Immature natural killer cell (primary cell): ENCODE measurements at regions not wholly inside any gene's neighbourhood (a gene's known extent, or its start where the extent isn't known, plus 50 kb on each side); places are given as distances from the start of the nearest gene placed in this dataset.

ENCODE experiments used
- DNase-seq, 3 donors: peaks; one replicate each; pipeline ENCODE4 v3.0.0; 2022; ENCODE audit warnings: mixed read lengths in 1 of 3
- H3K27ac Mint-ChIP-seq, 6 donors: one replicate each; pipeline ENCODE4 v1.8.0; 2020; ENCODE audit warnings: mixed read lengths in 6 of 6, mild to moderate bottlenecking in 5 of 6, inconsistent platforms in 4 of 6, moderate library complexity in 3 of 6
- H3K27me3 Mint-ChIP-seq, 3 donors: one replicate each; pipeline ENCODE4 v1.8.0; 2020 to 2021; ENCODE audit warnings: low read depth in 3 of 3, mild to moderate bottlenecking in 3 of 3, mixed read lengths in 3 of 3, moderate library complexity in 3 of 3, inconsistent platforms in 1 of 3
- H3K36me3 Mint-ChIP-seq, 3 donors: one replicate each; pipeline ENCODE4 v1.8.0; 2020; ENCODE audit warnings: mixed read lengths in 3 of 3, inconsistent platforms in 2 of 3, mild to moderate bottlenecking in 2 of 3
- H3K4me1 Mint-ChIP-seq, 2 donors: one replicate each; pipeline ENCODE4 v1.8.0; 2020; ENCODE audit warnings: inconsistent platforms in 2 of 2, mild to moderate bottlenecking in 2 of 2, mixed read lengths in 2 of 2, moderate library complexity in 1 of 2
- H3K4me3 Mint-ChIP-seq, 5 donors: one replicate each; pipeline ENCODE4 v1.8.0; 2020; ENCODE audit warnings: mild to moderate bottlenecking in 5 of 5, mixed read lengths in 5 of 5, inconsistent platforms in 3 of 5, moderate library complexity in 3 of 5
- H3K9me3 Mint-ChIP-seq, 6 donors: one replicate each; pipeline ENCODE4 v1.8.0; 2020; ENCODE audit warnings: mild to moderate bottlenecking in 6 of 6, mixed read lengths in 6 of 6, inconsistent platforms in 4 of 6, moderate library complexity in 3 of 6

GRCh38 chr10:47065903-47066302 lies 154.7 kb downstream of the PTPN20 start:
- H3K27ac Mint-ChIP-seq, result no peak overlapping the region
- H3K27me3 Mint-ChIP-seq, result peaks cover 2 to 3% (median 3%) of the 10 kb centered on the region in 3 donors
- DNase-seq, result no peak
- no peaks in the 10 kb centered on the region for H3K4me1 Mint-ChIP-seq
- H3K4me3 Mint-ChIP-seq, result no peak overlapping the region
- no peaks in the 10 kb centered on the region for H3K9me3 Mint-ChIP-seq
- no peaks in the 10 kb centered on the region for H3K36me3 Mint-ChIP-seq

- no peak overlapping the region for H3K27ac Mint-ChIP-seq
- no peaks in the 10 kb centered on the region for H3K9me3 Mint-ChIP-seq
- H3K4me3 Mint-ChIP-seq, result no peak overlapping the region
Measured at GRCh38 chr10:47067949-47068940, 157.0 kb downstream of the PTPN20 start.

GRCh38 chr10:47070541-47070940 lies 159.3 kb downstream of the PTPN20 start:
- Mint-ChIP-seq H3K4me1 (no peaks in the 10 kb centered on the region), H3K27ac (no peak overlapping the region), H3K4me3 (no peak overlapping the region), H3K36me3 (no peaks in the 10 kb centered on the region), H3K27me3 (peaks cover 2 to 7% (median 3%) of the 10 kb centered on the region in 3 donors), H3K9me3 (no peaks in the 10 kb centered on the region)
- DNase-seq, result no peak

More at GRCh38 chr10:47067949-47068940, 157.0 kb downstream of the PTPN20 start:
- DNase-seq, result no peak
- Mint-ChIP-seq H3K27me3 (peaks cover 0 to 2% (median 2%) of the 10 kb centered on the region in 3 donors), H3K4me1 (no peaks in the 10 kb centered on the region), H3K36me3 (no peaks in the 10 kb centered on the region)

DNA sequence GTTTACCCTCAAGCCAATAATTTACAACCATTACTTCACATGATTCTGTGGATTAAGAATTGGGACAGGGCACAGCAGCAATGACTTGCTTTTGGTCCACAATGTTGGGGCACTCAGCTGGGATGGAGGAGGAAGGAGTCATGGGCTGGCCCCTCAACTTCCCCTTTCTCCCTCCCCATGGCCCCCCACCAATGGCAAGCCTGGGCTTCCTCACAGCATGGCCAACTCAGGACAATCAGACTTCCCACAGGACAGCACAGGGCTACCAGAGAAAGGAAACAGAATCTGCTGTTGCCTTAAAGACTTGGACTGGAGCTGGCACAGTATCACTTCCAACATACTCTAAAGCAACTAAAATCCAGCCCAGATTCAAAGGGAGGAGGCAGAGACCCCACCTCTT lies 160.7 kb downstream of the PTPN20 start:
- Mint-ChIP-seq H3K36me3 (no peaks in the 10 kb centered on the region), H3K4me3 (no peak overlapping the region), H3K9me3 (no peaks in the 10 kb centered on the region), H3K4me1 (no peaks in the 10 kb centered on the region), H3K27ac (no peak overlapping the region), H3K27me3 (peaks cover 2 to 11% (median 4%) of the 10 kb centered on the region in 3 donors)
- no peak for DNase-seq

DNA sequence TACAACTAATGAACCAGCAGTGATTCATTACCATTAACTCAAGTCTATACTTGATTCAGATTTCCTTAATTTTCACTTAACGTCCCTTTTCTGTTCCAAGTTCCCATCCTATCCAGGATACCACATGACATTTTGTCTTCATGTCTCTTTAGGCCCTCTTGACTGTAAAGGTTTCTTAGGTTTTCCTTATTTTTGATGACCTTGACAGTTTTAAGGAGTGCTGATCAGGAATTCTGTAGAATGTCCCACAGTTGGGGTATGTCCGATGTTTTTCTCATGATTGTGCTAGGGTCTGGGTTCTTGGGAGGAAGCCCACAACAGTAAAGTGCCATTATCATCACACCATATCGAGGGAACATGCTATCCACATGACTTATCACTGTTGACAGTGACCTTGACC lies 162.7 kb downstream of the PTPN20 start:
- H3K27me3 Mint-ChIP-seq, result peaks cover 2 to 12% (median 4%) of the 10 kb centered on the region in 3 donors

GRCh38 chr10:47076949-47077361 lies 165.7 kb downstream of the PTPN20 start:
- H3K27me3 Mint-ChIP-seq, result peaks cover 2 to 12% (median 2%) of the 10 kb centered on the region in 3 donors
- DNase-seq, result no peak
- no peaks in the 10 kb centered on the region for H3K4me1 Mint-ChIP-seq
- H3K4me3 Mint-ChIP-seq, result no peak overlapping the region
- H3K27ac Mint-ChIP-seq, result no peak overlapping the region
- no peaks in the 10 kb centered on the region for H3K36me3 Mint-ChIP-seq
- H3K9me3 Mint-ChIP-seq, result no peaks in the 10 kb centered on the region

More for the DNA sequence above, 162.7 kb downstream of the PTPN20 start:
- no peak for DNase-seq
- Mint-ChIP-seq H3K9me3 (no peaks in the 10 kb centered on the region), H3K4me3 (no peak overlapping the region), H3K4me1 (no peaks in the 10 kb centered on the region), H3K27ac (no peak overlapping the region), H3K36me3 (no peaks in the 10 kb centered on the region)

DNA sequence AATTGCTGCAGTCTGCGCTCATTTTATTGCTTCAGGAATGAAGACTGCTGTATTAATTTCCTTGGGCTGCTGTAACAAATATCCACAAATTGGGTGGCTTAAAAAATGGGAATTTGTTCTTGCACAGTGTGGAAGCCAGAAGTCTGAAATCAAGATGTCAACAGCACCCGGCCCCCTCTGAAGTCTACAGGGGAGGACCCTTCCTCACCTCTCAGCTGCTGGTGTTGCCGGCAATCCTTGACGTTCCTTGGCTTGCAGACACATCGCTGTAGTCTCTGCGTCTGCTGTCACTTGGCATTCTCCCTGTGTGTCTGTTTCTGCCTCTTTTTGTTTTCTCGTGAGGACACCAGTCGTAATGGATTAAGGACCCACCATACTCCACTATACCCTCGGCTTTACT lies 166.2 kb downstream of the PTPN20 start:
- no peaks in the 10 kb centered on the region for H3K4me1 Mint-ChIP-seq
- no peak overlapping the region for H3K27ac Mint-ChIP-seq
- no peak for DNase-seq
- no peak overlapping the region for H3K4me3 Mint-ChIP-seq
- no peaks in the 10 kb centered on the region for H3K9me3 Mint-ChIP-seq
- H3K36me3 Mint-ChIP-seq, result no peaks in the 10 kb centered on the region
- H3K27me3 Mint-ChIP-seq, result peaks cover 2 to 12% (median 2%) of the 10 kb centered on the region in 3 donors

DNA sequence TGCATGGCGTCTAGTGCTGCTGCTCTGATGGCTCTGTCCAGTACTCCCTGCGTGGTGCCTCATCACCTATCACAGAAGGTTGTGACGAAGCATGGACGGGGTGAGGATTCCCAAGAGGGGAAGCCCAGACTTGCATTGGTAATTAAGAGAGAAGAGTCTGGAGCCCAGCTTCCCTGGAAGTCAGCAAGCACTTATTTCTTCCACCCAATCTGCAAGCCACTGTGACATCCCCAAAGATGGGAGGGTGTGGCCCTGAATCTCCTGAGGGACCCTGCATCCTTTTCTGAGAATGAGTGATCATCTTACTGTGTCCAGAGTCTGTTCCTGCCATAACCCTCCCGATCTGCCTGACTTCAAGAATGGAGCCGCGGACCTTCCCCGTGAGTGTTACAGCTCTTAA lies 166.7 kb downstream of the PTPN20 start:
- no peak overlapping the region for H3K27ac Mint-ChIP-seq
- H3K9me3 Mint-ChIP-seq, result no peaks in the 10 kb centered on the region
- no peaks in the 10 kb centered on the region for H3K4me1 Mint-ChIP-seq
- no peaks in the 10 kb centered on the region for H3K36me3 Mint-ChIP-seq
- H3K4me3 Mint-ChIP-seq, result no peak overlapping the region
- H3K27me3 Mint-ChIP-seq, result peaks cover 2 to 12% (median 2%) of the 10 kb centered on the region in 3 donors
- no peak for DNase-seq

DNA sequence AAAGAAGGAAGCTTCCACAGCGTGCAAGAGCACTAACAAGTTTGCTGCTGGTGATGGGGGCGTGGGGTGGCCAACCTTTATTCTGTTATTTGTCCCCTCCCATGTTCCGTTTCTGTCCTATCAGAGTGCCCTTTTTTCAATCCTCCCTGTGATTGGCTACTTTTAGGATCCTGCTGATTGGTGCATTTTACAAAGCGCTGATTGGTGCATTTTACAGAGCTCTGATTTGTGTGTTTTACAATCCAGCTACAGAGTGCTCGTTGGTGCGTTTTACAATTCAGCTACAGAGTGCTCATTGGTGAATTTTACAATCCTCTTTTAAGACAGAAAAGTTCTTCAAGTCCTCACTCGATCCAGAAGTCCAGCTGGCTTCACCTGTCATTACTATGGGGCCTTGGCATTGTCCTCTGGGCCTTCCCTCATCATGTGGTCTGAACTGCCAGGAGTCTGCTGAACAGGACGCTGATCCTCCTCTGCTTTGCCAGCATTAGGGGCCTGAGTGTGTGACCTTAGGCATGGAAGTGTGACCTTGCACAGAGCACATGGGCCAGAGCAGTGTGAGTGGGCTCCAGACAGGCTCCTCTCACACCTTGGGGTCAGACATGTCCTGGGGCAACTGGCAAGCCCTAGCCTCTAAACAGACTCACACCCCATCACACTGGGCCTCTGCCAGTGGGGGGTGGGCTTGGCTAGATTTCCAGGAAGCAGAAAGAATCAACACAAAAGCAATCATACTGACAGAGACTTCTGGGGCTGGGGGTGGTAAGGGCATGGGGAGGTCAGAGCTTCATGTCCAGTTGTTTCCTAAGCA lies 167.4 kb downstream of the PTPN20 start:
- DNase-seq, result no peak
- Mint-ChIP-seq H3K27me3 (peaks cover 2 to 12% (median 4%) of the 10 kb centered on the region in 3 donors), H3K9me3 (no peaks in the 10 kb centered on the region), H3K4me1 (no peaks in the 10 kb centered on the region), H3K4me3 (no peak overlapping the region), H3K27ac (no peak overlapping the region), H3K36me3 (no peaks in the 10 kb centered on the region)

DNA sequence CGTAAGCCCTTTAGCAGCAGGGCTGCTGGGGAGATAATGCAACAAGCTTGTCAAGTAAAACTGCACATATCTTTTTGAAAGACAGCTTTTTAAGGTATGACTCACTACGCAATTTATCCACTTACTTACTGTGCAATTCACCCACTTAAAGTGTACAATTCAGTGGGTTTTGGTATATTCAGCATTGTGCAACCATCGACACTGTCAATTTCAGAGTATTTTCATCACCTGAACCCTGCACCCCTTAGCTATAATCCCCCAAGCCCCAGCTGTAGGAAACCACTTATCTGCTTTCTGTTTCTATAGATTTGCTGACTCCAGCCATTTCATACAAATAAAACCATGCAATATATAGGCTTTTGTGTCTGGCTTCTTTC lies 168.0 kb downstream of the PTPN20 start:
- no peak overlapping the region for H3K27ac Mint-ChIP-seq
- no peaks in the 10 kb centered on the region for H3K36me3 Mint-ChIP-seq
- H3K9me3 Mint-ChIP-seq, result no peaks in the 10 kb centered on the region
- H3K27me3 Mint-ChIP-seq, result peaks cover 2 to 10% (median 5%) of the 10 kb centered on the region in 3 donors
- no peaks in the 10 kb centered on the region for H3K4me1 Mint-ChIP-seq
- no peak for DNase-seq
- no peak overlapping the region for H3K4me3 Mint-ChIP-seq

GRCh38 chr10:47081264-47081663 lies 170.0 kb downstream of the PTPN20 start:
- Mint-ChIP-seq H3K9me3 (no peaks in the 10 kb centered on the region), H3K4me3 (no peak overlapping the region), H3K27ac (no peak overlapping the region), H3K27me3 (peaks cover 0 to 2% (median 2%) of the 10 kb centered on the region in 3 donors), H3K4me1 (no peaks in the 10 kb centered on the region), H3K36me3 (no peaks in the 10 kb centered on the region)
- no peak for DNase-seq

DNA sequence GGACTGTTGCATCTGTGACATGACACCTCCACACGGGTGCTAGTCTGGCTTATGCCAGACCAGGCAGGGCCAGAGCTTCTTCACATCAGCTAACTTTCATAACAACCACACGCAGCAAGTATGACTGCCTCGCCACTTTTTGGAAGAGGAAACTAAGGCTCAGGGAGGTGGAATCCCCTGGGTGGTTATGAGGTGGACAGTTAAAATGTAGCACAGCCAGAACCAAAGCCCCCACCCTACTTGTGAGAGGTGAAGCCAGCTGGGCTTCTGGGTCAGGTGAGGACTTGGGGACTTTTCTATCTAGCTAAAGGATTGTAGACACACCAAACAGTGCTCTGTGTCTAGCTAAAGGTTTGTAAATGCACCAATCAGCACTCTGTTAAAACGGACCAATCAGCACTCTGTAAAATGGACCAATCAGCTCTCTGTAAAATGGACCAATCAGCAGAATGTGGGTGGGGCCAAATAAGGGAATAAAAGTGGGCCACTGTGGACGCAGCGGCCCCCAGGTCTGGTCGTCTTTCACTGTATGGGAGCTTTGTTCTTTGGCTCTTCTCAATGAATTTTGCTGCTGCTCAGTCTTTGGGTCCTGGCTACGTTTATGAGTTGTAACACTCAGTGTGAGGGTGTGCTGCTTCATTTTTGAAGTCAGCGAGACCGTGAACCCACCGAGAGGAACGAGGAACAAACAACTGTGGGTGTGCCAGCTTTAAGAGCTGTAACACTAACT lies 171.0 kb downstream of the PTPN20 start:
- Mint-ChIP-seq H3K27me3 (peaks cover 1 to 2% (median 2%) of the 10 kb centered on the region in 3 donors), H3K4me1 (no peaks in the 10 kb centered on the region), H3K4me3 (no peak overlapping the region), H3K9me3 (no peaks in the 10 kb centered on the region), H3K27ac (no peak overlapping the region), H3K36me3 (no peaks in the 10 kb centered on the region)
- DNase-seq, result no peak

DNA sequence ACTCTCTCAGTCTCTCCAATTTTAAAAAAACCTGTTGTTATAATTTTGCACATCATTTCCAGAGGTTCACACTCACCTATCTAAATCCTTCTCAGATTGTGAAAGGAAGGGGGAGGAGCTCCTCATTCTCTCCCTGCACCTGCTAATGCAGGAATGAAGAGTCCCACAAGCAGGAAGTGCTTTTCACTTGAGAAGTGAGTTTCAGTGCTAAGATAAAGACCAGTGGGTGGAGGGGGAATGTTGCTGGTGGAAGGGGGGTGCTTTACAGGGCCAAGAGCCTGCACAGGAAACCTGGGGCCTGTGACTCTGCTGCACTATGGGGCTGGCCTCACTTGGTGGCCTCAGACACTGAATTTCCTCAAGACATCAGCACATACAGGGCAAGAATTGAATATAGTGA lies 176.4 kb downstream of the PTPN20 start:
- Mint-ChIP-seq H3K27me3 (peaks cover 2 to 4% (median 4%) of the 10 kb centered on the region in 3 donors), H3K4me3 (no peak overlapping the region), H3K27ac (no peak overlapping the region), H3K4me1 (no peaks in the 10 kb centered on the region), H3K36me3 (no peaks in the 10 kb centered on the region), H3K9me3 (no peaks in the 10 kb centered on the region)
- no peak for DNase-seq
